GM23338 (cell line): ENCODE measurements at regions not wholly inside any gene's neighbourhood (a gene's known extent, or its start where the extent isn't known, plus 50 kb on each side); places are given as distances from the start of the nearest gene placed in this dataset.
"Not testable (repeated sequence)": the region's sequence is repeated elsewhere in the genome, so short reads cannot be mapped to it uniquely, and the experiment has no call there.

Source experiments
- ATAC-seq: fragments of 200-7000 bp; cut with Tn5 transposase; 3 replicates; pipeline ENCODE4 v1.9.1; 2020
- DNase-seq: peaks from one replicate; pipeline ENCODE4 v3.0.0-alpha.2; 2015; ENCODE audit warnings: low spot score
- H2AFZ ChIP-seq: fragments of 200-600 bp; sonication (generic); 2 replicates; pipeline ENCODE4 v1.8.0; 2016; ENCODE audit warnings: antibody characterized with exemption, mild to moderate bottlenecking, moderate library complexity
- H3F3A ChIP-seq: fragments of 200-600 bp; sonication (generic); replicated peaks from 2 replicates; pipeline ENCODE4 v1.8.0; 2017; ENCODE audit warnings: antibody characterized with exemption, mixed run types, low read depth
- H3K27ac ChIP-seq: fragments of 200-600 bp; sonication (generic); 2 replicates; pipeline ENCODE4 v1.6.1; 2016; ENCODE audit warnings: low read depth
- H3K27me3 ChIP-seq: fragments of 200-600 bp; sonication (generic); 2 replicates; pipeline ENCODE4 v1.8.0; 2016; ENCODE audit warnings: mild to moderate bottlenecking, mixed run types, moderate library complexity; ENCODE audit not compliant: insufficient read depth
- H3K36me3 ChIP-seq: fragments of 200-600 bp; sonication (generic); 2 replicates; pipeline ENCODE4 v1.8.0; 2016; ENCODE audit warnings: mild to moderate bottlenecking; ENCODE audit not compliant: insufficient read depth
- H3K4me1 ChIP-seq: fragments of 200-600 bp; sonication (generic); 2 replicates; pipeline ENCODE4 v1.8.0; 2016; ENCODE audit warnings: mild to moderate bottlenecking, moderate library complexity; ENCODE audit not compliant: insufficient read depth
- H3K4me2 ChIP-seq: fragments of 200-600 bp; sonication (generic); 2 replicates; pipeline ENCODE4 v1.7.1; 2017; ENCODE audit warnings: mixed run types
- H3K4me3 ChIP-seq: fragments of 200-600 bp; sonication (generic); 2 replicates; pipeline ENCODE4 v1.6.1; 2016; ENCODE audit warnings: mixed run types
- H3K79me2 ChIP-seq: fragments of 200-600 bp; sonication (generic); replicated peaks from 2 replicates; pipeline ENCODE4 v1.8.0; 2017; ENCODE audit warnings: mild to moderate bottlenecking; ENCODE audit not compliant: insufficient read depth
- H3K9me2 ChIP-seq: fragments of 200-600 bp; sonication (generic); 2 replicates; pipeline ENCODE4 v1.8.0; 2017; ENCODE audit not compliant: insufficient read depth
- H4K20me1 ChIP-seq: fragments of 200-600 bp; sonication (generic); replicated peaks from 2 replicates; pipeline ENCODE4 v1.8.0; 2017; ENCODE audit warnings: mild to moderate bottlenecking; ENCODE audit not compliant: insufficient read depth
- H3K27ac Mint-ChIP-seq: 2 replicates; pipeline ENCODE4 v1.8.0; 2020; ENCODE audit warnings: inconsistent platforms, mild to moderate bottlenecking, moderate library complexity, mixed read lengths
- H3K27me3 Mint-ChIP-seq: 3 replicates; pipeline ENCODE4 v1.8.0; 2022; ENCODE audit warnings: low read depth, mild to moderate bottlenecking, moderate library complexity, mixed read lengths, inconsistent platforms; ENCODE audit not compliant: insufficient read depth, poor library complexity
- H3K36me3 Mint-ChIP-seq: 3 replicates; pipeline ENCODE4 v1.8.0; 2021; ENCODE audit warnings: low read depth, mild to moderate bottlenecking, inconsistent platforms, moderate library complexity, mixed read lengths
- H3K4me1 Mint-ChIP-seq: 3 replicates; pipeline ENCODE4 v1.8.0; 2020; ENCODE audit warnings: mild to moderate bottlenecking, inconsistent platforms, mixed read lengths
- H3K4me3 Mint-ChIP-seq: 3 replicates; pipeline ENCODE4 v1.8.0; 2021; ENCODE audit warnings: moderate library complexity, mild to moderate bottlenecking, inconsistent platforms, mixed read lengths
- H3K9me3 Mint-ChIP-seq: 3 replicates; pipeline ENCODE4 v1.8.0; 2020; ENCODE audit warnings: moderate library complexity, mild to moderate bottlenecking, inconsistent platforms, mixed read lengths
- CREB1 ChIP-seq: fragments of 250-450 bp; sonication (Bioruptor Pico); IDR thresholded peaks from 2 replicates; pipeline ENCODE4 v1.5.0; 2020; ENCODE audit warnings: low read depth, mild to moderate bottlenecking, moderate library complexity
- JUNB ChIP-seq: IDR thresholded peaks from one replicate; pipeline ENCODE4 v1.6.1; 2016; ENCODE audit warnings: antibody characterized with exemption; ENCODE audit not compliant: unreplicated experiment
- POLR2AphosphoS5 ChIP-seq: IDR thresholded peaks from 2 replicates; pipeline ENCODE4 v1.6.1; 2016; ENCODE audit warnings: antibody characterized with exemption, low read depth
- ZNF462 ChIP-seq: fragments of 250-450 bp; sonication (Bioruptor Pico); IDR thresholded peaks from 2 replicates; pipeline ENCODE4 v1.5.0; 2020; ENCODE audit warnings: mild to moderate bottlenecking, moderate library complexity

GRCh38 chr2:220387758-220388157, 760.3 kb downstream of the SLC4A3 start:
- not testable (repeated sequence) for H3K4me1 Mint-ChIP-seq, H3K4me1 ChIP-seq, H3K9me2 ChIP-seq, H3K4me3 ChIP-seq, H4K20me1 ChIP-seq, DNase-seq, H3K4me2 ChIP-seq, H3K27me3 ChIP-seq, H3K27ac Mint-ChIP-seq, ATAC-seq, H3K27ac ChIP-seq, H3K4me3 Mint-ChIP-seq, H2AFZ ChIP-seq, H3F3A ChIP-seq, H3K27me3 Mint-ChIP-seq, H3K36me3 ChIP-seq, H3K79me2 ChIP-seq
- H3K36me3 Mint-ChIP-seq: peaks cover 45% of the 10 kb centered on the region
- peaks cover 53% of the 10 kb centered on the region for H3K9me3 Mint-ChIP-seq

- Mint-ChIP-seq H3K36me3 (peaks cover 4% of the 10 kb centered on the region; the same call in 1 of the 3 replicates), H3K9me3 (peaks cover 6% of the 10 kb centered on the region), H3K27me3 (no peaks in the 10 kb centered on the region), H3K27ac (no peak overlapping the region), H3K4me1 (peaks cover 5% of the 10 kb centered on the region; the same call in 2 of the 3 replicates), H3K4me3 (no peak overlapping the region)
- H3K36me3 ChIP-seq: no peaks in the 10 kb centered on the region
- H3K27ac ChIP-seq: no peak overlapping the region
- H2AFZ ChIP-seq: no peak overlapping the region
- TF ChIP-seq ZNF462 (no peak), CREB1 (no peak), POLR2AphosphoS5 (no peak), JUNB (no peak)
- H3F3A ChIP-seq: no peaks in the 10 kb centered on the region
- H3K9me2 ChIP-seq: no peaks in the 10 kb centered on the region
- H3K79me2 ChIP-seq: no peaks in the 10 kb centered on the region
- H3K27me3 ChIP-seq: no peaks in the 10 kb centered on the region
- H4K20me1 ChIP-seq: no peaks in the 10 kb centered on the region
- ATAC-seq: no peak
- no peak for DNase-seq
- H3K4me2 ChIP-seq: no peak overlapping the region
- H3K4me3 ChIP-seq: no peak overlapping the region
- H3K4me1 ChIP-seq: no peaks in the 10 kb centered on the region
Measured at GRCh38 chr2:220393711-220394110, 766.3 kb downstream of the SLC4A3 start.
